ENCODE measurements at regions not wholly inside any gene's neighbourhood (a gene's known extent, or its start where the extent isn't known, plus 50 kb on each side); places are given as distances from the start of the nearest gene placed in this dataset.
"Not testable (repeated sequence)": the region's sequence is repeated elsewhere in the genome, so short reads cannot be mapped to it uniquely, and the experiment has no call there.

- ChIA-PET POLR2A (no interaction called here), CTCF (no interaction called here)
- Mint-ChIP-seq H3K36me3 (ENCODE audit: low read depth) (no peaks in the 10 kb centered on the region), H3K27me3 (ENCODE audit: low read depth) (no peaks in the 10 kb centered on the region), H3K9me3 (ENCODE audit: insufficient read depth) (peaks cover 10% of the 10 kb centered on the region), H3K4me3 (no peak overlapping the region), H3K4me1 (ENCODE audit: low read depth) (no peaks in the 10 kb centered on the region), H3K27ac (no peak overlapping the region)
- DNase-seq (no peak), ATAC-seq (no peak)
Measured at GRCh38 chr6:67449602-67450001, 1185.5 kb upstream of the ADGRB3 start.

- Mint-ChIP-seq H3K9me3 (ENCODE audit: insufficient read depth) (peaks cover 16% of the 10 kb centered on the region), H3K36me3 (ENCODE audit: low read depth) (no peaks in the 10 kb centered on the region), H3K27ac (no peak overlapping the region), H3K4me1 (ENCODE audit: low read depth) (no peaks in the 10 kb centered on the region), H3K27me3 (ENCODE audit: low read depth) (no peaks in the 10 kb centered on the region), H3K4me3 (no peak overlapping the region)
- no peak for ATAC-seq
- ChIA-PET CTCF (no interaction called here), POLR2A (no interaction called here)
- no peak for DNase-seq
Measured at GRCh38 chr6:67433124-67433523, 1202.0 kb upstream of the ADGRB3 start.

- peaks cover 10% of the 10 kb centered on the region for H3K9me3 Mint-ChIP-seq (ENCODE audit: insufficient read depth)
- H3K4me1 Mint-ChIP-seq (ENCODE audit: low read depth): no peaks in the 10 kb centered on the region
- ChIA-PET CTCF (no interaction called here), POLR2A (no interaction called here)
- H3K27ac Mint-ChIP-seq: no peak overlapping the region
- no peaks in the 10 kb centered on the region for H3K36me3 Mint-ChIP-seq (ENCODE audit: low read depth)
- ATAC-seq (no peak), DNase-seq (no peak)
- no peak overlapping the region for H3K4me3 Mint-ChIP-seq
- H3K27me3 Mint-ChIP-seq (ENCODE audit: low read depth): no peaks in the 10 kb centered on the region
Measured at GRCh38 chr6:67431076-67431475, 1204.0 kb upstream of the ADGRB3 start.

GRCh38 chr6:67426686-67427085 lies 1208.4 kb upstream of the ADGRB3 start:
- H3K27me3 Mint-ChIP-seq (ENCODE audit: low read depth); ATAC-seq; H3K36me3 Mint-ChIP-seq (ENCODE audit: low read depth): not testable (repeated sequence)

GRCh38 chr6:67412035-67412434 lies 1223.0 kb upstream of the ADGRB3 start:
- POLR2A ChIA-PET: no interaction called here
- CTCF ChIA-PET: no interaction called here
- no peak for ATAC-seq

More at GRCh38 chr6:67426686-67427085, 1208.4 kb upstream of the ADGRB3 start:
- peaks cover 29% of the 10 kb centered on the region for H3K9me3 Mint-ChIP-seq (ENCODE audit: insufficient read depth)
- H3K27ac Mint-ChIP-seq; POLR2A ChIA-PET; H3K4me1 Mint-ChIP-seq (ENCODE audit: low read depth); CTCF ChIA-PET; H3K4me3 Mint-ChIP-seq; DNase-seq: not testable (repeated sequence)

GRCh38 chr6:67411036-67411435 lies 1224.0 kb upstream of the ADGRB3 start:
- peaks cover 7% of the 10 kb centered on the region for H3K9me3 Mint-ChIP-seq (ENCODE audit: insufficient read depth)
- H3K4me1 Mint-ChIP-seq (ENCODE audit: low read depth): no peaks in the 10 kb centered on the region
- no peak overlapping the region for H3K4me3 Mint-ChIP-seq
- no peaks in the 10 kb centered on the region for H3K36me3 Mint-ChIP-seq (ENCODE audit: low read depth)
- H3K27me3 Mint-ChIP-seq (ENCODE audit: low read depth): no peaks in the 10 kb centered on the region
- POLR2A ChIA-PET: no interaction called here
- H3K27ac Mint-ChIP-seq: no peak overlapping the region
- no peak for ATAC-seq
- DNase-seq: no peak
- CTCF ChIA-PET: no interaction called here

More at GRCh38 chr6:67412035-67412434, 1223.0 kb upstream of the ADGRB3 start:
- Mint-ChIP-seq H3K27me3 (ENCODE audit: low read depth) (no peaks in the 10 kb centered on the region), H3K36me3 (ENCODE audit: low read depth) (no peaks in the 10 kb centered on the region), H3K4me1 (ENCODE audit: low read depth) (no peaks in the 10 kb centered on the region), H3K4me3 (no peak overlapping the region), H3K27ac (no peak overlapping the region), H3K9me3 (ENCODE audit: insufficient read depth) (peaks cover 7% of the 10 kb centered on the region)
- DNase-seq: no peak

GRCh38 chr6:67394254-67394653 lies 1240.8 kb upstream of the ADGRB3 start:
- POLR2A ChIA-PET: no interaction called here
- peaks cover 4% of the 10 kb centered on the region for H3K9me3 Mint-ChIP-seq (ENCODE audit: insufficient read depth)
- no peaks in the 10 kb centered on the region for H3K36me3 Mint-ChIP-seq (ENCODE audit: low read depth)
- no peaks in the 10 kb centered on the region for H3K4me1 Mint-ChIP-seq (ENCODE audit: low read depth)
- H3K27me3 Mint-ChIP-seq (ENCODE audit: low read depth): no peaks in the 10 kb centered on the region
- CTCF ChIA-PET: no interaction called here
- DNase-seq: no peak
- no peak overlapping the region for H3K4me3 Mint-ChIP-seq
- H3K27ac Mint-ChIP-seq: no peak overlapping the region
- ATAC-seq: no peak

GRCh38 chr6:67393356-67393755 lies 1241.7 kb upstream of the ADGRB3 start:
- H3K4me1 Mint-ChIP-seq (ENCODE audit: low read depth): no peaks in the 10 kb centered on the region
- no peaks in the 10 kb centered on the region for H3K27me3 Mint-ChIP-seq (ENCODE audit: low read depth)
- no peaks in the 10 kb centered on the region for H3K36me3 Mint-ChIP-seq (ENCODE audit: low read depth)
- H3K9me3 Mint-ChIP-seq (ENCODE audit: insufficient read depth): peaks cover 4% of the 10 kb centered on the region
- ChIA-PET CTCF (no interaction called here), POLR2A (no interaction called here)
- DNase-seq: no peak
- no peak overlapping the region for H3K4me3 Mint-ChIP-seq
- no peak for ATAC-seq
- no peak overlapping the region for H3K27ac Mint-ChIP-seq

GRCh38 chr6:67391955-67392354 lies 1243.1 kb upstream of the ADGRB3 start:
- H3K4me3 Mint-ChIP-seq: no peak overlapping the region
- POLR2A ChIA-PET: no interaction called here
- DNase-seq (no peak), ATAC-seq (no peak)
- peaks cover 4% of the 10 kb centered on the region for H3K9me3 Mint-ChIP-seq (ENCODE audit: insufficient read depth)
- CTCF ChIA-PET: no interaction called here
- H3K27me3 Mint-ChIP-seq (ENCODE audit: low read depth): no peaks in the 10 kb centered on the region
- no peaks in the 10 kb centered on the region for H3K4me1 Mint-ChIP-seq (ENCODE audit: low read depth)
- H3K36me3 Mint-ChIP-seq (ENCODE audit: low read depth): no peaks in the 10 kb centered on the region
- H3K27ac Mint-ChIP-seq: no peak overlapping the region

- ATAC-seq (no peak), DNase-seq (no peak)
- H3K27ac Mint-ChIP-seq: no peak overlapping the region
- no peaks in the 10 kb centered on the region for H3K27me3 Mint-ChIP-seq (ENCODE audit: low read depth)
- H3K36me3 Mint-ChIP-seq (ENCODE audit: low read depth): no peaks in the 10 kb centered on the region
- POLR2A ChIA-PET: no interaction called here
- H3K4me3 Mint-ChIP-seq: no peak overlapping the region
- H3K4me1 Mint-ChIP-seq (ENCODE audit: low read depth): no peaks in the 10 kb centered on the region
- H3K9me3 Mint-ChIP-seq (ENCODE audit: insufficient read depth): peaks cover 3% of the 10 kb centered on the region
- CTCF ChIA-PET: no interaction called here
Measured at GRCh38 chr6:67369679-67370078, 1265.4 kb upstream of the ADGRB3 start.

GRCh38 chr6:67362976-67363375 lies 1272.1 kb upstream of the ADGRB3 start:
- POLR2A ChIA-PET: no interaction called here
- Mint-ChIP-seq H3K4me1 (ENCODE audit: low read depth) (peaks cover 3% of the 10 kb centered on the region), H3K36me3 (ENCODE audit: low read depth) (no peaks in the 10 kb centered on the region), H3K4me3 (no peak overlapping the region), H3K27me3 (ENCODE audit: low read depth) (no peaks in the 10 kb centered on the region), H3K27ac (no peak overlapping the region), H3K9me3 (ENCODE audit: insufficient read depth) (peaks cover 3% of the 10 kb centered on the region)
- DNase-seq: no peak
- ATAC-seq: no peak
- CTCF ChIA-PET: no interaction called here

GRCh38 chr6:67361264-67361663 lies 1273.8 kb upstream of the ADGRB3 start:
- ATAC-seq (no peak), DNase-seq (no peak)
- H3K27me3 Mint-ChIP-seq (ENCODE audit: low read depth): no peaks in the 10 kb centered on the region
- H3K9me3 Mint-ChIP-seq (ENCODE audit: insufficient read depth): peaks cover 3% of the 10 kb centered on the region
- no peak overlapping the region for H3K27ac Mint-ChIP-seq
- no peaks in the 10 kb centered on the region for H3K36me3 Mint-ChIP-seq (ENCODE audit: low read depth)
- ChIA-PET CTCF (no interaction called here), POLR2A (no interaction called here)
- peaks cover 3% of the 10 kb centered on the region for H3K4me1 Mint-ChIP-seq (ENCODE audit: low read depth)
- H3K4me3 Mint-ChIP-seq: no peak overlapping the region

- no peak overlapping the region for H3K4me3 Mint-ChIP-seq
- ChIA-PET POLR2A (no interaction called here), CTCF (no interaction called here)
- no peaks in the 10 kb centered on the region for H3K36me3 Mint-ChIP-seq (ENCODE audit: low read depth)
- no peak for DNase-seq
- H3K27ac Mint-ChIP-seq: no peak overlapping the region
- peaks cover 3% of the 10 kb centered on the region for H3K4me1 Mint-ChIP-seq (ENCODE audit: low read depth)
- H3K9me3 Mint-ChIP-seq (ENCODE audit: insufficient read depth): peaks cover 3% of the 10 kb centered on the region
- no peak for ATAC-seq
- H3K27me3 Mint-ChIP-seq (ENCODE audit: low read depth): no peaks in the 10 kb centered on the region
Measured at GRCh38 chr6:67358241-67358640, 1276.8 kb upstream of the ADGRB3 start.
